ENCODE measurements at regions not wholly inside any gene's neighbourhood (a gene's known extent, or its start where the extent isn't known, plus 50 kb on each side); places are given as distances from the start of the nearest gene placed in this dataset.
A peak's percentile ranks its signal among the peaks of the same experiment; 100 is the strongest.

DNA sequence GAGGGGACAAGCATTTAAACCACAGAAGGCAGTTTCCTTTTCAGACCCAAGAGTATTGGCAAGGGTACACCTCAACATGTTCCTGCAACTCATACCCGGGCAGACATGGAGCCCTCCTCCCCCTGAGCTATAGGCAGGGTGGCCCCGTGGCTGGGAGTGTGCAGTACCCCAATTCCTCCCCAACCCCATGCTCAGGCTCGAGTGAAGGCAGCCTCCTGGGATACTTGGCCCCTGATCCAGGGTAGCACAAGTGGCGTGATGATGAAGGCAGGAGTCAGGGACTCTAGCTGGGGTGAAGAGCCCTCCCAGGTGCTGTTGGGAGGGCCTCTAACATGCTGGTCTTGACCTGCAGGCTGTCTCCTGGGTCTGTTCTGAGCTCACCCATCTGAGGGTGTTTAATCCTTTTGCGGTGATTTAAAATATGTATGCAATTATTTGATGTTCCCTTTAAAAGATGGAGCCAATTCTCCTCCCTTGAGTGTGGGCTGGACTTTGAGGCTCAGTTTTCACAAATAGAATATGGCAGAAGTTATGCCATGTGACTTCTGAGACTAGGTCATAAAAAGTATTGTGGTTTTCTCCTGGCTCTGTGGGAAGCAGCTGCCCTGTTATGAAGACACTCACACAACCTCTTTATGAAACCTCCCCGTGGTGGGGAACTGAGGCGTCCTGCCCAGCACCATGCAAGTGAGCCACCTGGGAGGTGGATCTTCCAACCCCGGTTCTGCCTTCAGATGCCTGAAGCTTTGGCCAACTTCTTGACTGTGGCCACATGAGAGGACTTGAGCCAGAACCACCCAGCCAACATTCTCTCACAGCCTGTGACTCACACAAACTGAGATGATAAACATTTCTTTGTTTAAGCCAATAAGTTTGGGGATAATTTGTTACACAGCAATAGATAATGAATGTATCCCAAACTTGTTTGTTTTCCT, 54.7 kb upstream of the NECTIN1 start:
- FAIRE-seq (no peak), DNase-seq (ENCODE audit: insufficient read length, low spot score) (no peak)
- TF ChIP-seq, protein P1, sequence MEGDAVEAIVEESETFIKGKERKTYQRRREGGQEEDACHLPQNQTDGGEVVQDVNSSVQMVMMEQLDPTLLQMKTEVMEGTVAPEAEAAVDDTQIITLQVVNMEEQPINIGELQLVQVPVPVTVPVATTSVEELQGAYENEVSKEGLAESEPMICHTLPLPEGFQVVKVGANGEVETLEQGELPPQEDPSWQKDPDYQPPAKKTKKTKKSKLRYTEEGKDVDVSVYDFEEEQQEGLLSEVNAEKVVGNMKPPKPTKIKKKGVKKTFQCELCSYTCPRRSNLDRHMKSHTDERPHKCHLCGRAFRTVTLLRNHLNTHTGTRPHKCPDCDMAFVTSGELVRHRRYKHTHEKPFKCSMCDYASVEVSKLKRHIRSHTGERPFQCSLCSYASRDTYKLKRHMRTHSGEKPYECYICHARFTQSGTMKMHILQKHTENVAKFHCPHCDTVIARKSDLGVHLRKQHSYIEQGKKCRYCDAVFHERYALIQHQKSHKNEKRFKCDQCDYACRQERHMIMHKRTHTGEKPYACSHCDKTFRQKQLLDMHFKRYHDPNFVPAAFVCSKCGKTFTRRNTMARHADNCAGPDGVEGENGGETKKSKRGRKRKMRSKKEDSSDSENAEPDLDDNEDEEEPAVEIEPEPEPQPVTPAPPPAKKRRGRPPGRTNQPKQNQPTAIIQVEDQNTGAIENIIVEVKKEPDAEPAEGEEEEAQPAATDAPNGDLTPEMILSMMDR (IDR thresholded peaks at IDR 0.05; ENCODE audit: insufficient read depth, missing control alignments): no peak

DNA sequence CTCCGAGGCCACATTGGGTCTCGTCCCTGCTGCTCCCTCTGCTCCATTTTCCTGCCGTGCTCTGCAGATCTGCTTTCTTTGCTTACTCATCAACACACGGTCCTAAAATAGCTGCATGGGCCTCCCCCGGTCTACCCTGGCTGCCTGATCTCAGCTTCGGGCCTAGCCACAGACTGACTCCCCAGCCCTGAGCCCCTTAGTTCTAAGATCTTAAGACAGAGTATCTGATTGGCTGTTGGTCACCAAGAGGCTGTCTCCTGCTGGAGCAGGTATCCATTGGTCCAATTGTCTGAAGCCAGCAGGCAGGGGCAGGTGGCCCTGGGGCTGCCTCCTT, 53.7 kb upstream of the NECTIN1 start:
- no peak for FAIRE-seq
- peak; percentile 51 for DNase-seq (ENCODE audit: insufficient read length, low spot score)
- TF ChIP-seq, protein P1 (IDR thresholded peaks at IDR 0.05; ENCODE audit: insufficient read depth, missing control alignments): no peak

DNA sequence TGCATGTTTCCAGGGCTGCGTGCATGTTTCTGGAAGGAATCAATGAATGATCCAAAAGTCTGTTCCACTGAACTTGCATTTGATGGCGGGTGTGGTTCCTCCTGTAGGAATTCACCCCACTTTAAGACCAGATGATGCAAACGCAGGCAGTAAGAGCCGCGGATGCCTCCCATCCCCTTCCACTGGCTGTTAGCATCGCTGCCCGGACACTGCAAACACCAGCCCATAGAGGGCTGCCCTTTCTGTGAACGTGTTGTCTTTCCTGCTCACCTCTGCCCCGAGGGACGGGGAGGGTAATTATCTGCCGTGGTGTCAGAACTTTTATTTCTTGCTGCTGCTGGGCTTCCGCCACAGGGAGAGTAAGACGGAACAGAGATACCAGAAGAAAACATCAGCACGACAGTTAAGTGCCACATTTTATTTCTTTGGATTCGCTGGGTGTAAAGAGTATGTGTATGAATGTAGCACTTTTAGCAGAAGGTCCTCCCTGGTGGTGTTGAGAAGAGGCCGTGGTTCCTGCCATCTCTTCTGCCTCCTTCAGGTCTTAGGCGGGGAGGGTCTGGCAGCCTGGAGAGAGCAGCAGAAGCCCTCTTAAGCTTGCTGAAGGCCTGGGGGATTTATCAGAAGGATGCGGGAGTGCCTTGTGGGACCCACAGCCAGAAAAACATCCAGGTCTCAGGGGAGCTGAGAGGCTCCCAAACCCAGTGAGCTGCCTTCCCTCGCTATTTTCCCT, 53.2 kb upstream of the NECTIN1 start:
- TF ChIP-seq, protein P1 (IDR thresholded peaks at IDR 0.05; ENCODE audit: insufficient read depth, missing control alignments): no peak
- FAIRE-seq: no peak

DNA sequence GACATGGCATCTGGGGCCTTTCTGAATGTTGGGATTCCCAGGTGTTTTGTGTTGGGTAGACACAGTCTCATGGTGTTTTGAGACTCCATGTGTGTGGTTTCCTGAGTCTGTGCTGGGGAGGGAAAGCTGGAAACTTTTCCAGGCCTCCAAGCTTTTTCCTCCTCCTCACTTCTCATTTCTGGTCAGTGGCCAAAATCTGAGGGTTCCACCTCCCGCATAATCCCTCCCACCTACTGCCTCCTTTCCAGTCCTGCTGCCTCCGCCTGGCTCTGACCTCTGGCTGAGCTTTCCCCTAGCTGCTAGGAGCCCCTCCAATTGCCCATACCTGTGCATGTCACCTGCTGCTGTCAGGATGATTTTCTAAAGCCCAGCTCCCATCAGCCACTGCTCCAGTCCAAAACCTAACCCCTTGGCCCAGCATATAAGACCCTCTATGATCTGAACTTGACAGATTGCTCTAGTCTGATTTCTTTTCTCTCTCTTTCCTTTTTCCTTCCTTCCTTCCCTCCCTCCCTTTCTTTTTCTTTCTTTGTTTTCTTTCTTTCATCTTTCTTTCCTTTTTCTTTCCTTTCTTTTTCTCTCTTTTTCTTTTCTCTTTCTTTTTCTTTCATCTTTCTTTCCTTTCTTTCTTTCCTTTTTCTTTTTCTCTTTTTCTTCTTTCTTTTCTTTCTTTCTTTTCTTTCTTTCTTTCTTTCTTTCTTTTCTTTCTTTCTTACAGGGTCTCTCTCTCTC, 51.4 kb upstream of the NECTIN1 start:
- no peak for FAIRE-seq
- TF ChIP-seq, protein P1 (IDR thresholded peaks at IDR 0.05; ENCODE audit: insufficient read depth, missing control alignments): no peak
- DNase-seq (ENCODE audit: insufficient read length, low spot score): no peak

More for the DNA sequence above, 53.2 kb upstream of the NECTIN1 start:
- DNase-seq (ENCODE audit: insufficient read length, low spot score): no peak

DNA sequence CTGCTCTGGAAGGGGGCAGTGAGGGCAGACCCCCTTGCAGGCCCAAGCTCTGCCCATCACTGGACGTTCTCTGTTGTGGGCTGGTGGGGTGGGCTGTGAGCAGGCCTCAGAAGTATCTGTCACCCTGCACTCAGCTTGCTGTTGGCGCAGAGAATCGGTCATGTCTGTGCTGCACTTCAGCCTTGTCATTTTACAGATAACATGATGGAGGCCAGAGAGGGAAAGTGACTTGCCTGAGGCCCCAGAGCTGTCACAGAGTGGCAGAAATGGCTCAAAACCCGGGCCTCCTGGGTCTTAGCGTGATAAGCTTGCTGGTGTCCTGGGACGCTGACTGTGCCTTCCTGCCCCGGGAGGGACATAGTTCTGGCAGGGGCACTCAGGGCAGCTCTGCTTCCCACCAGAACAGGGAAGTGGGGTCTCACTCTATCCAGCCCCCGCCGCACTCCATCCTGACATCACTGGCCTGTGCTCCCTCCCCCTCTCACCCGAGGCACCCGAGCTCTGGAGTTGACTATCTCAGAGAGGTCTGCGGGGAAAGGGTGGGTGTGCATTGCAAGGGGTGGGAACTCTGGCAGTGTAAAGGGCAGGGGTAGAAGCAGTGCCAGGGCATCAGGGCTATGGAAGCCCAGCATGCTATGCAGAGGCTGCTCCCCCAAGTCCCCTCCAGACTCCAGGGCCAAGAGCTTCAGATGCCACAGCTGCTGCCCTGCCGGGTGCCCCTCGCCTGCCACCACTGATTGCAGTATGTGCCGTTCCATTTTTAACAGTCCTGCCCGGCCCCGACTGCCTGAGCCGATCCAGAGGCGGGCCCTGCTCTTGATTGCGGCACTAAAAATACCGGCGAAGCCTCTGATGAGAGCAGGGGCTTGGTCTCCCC, 50.4 kb upstream of the NECTIN1 start:
- FAIRE-seq (no peak), DNase-seq (ENCODE audit: insufficient read length, low spot score) (no peak)
- TF ChIP-seq, protein P1 (IDR thresholded peaks at IDR 0.05; ENCODE audit: insufficient read depth, missing control alignments): no peak

All from D721Med (cell line).